SU-DHL-6 (cell line): ENCODE measurements at regions not wholly inside any gene's neighbourhood (a gene's known extent, or its start where the extent isn't known, plus 50 kb on each side); places are given as distances from the start of the nearest gene placed in this dataset.

ENCODE experiments used
- H2AFZ ChIP-seq: fragments of 200-600 bp; sonication (generic); 2 replicates; pipeline ENCODE4 v1.6.1; 2014; ENCODE audit warnings: low read depth, mild to moderate bottlenecking, moderate library complexity, mixed read lengths, antibody characterized with exemption, low read length; ENCODE audit not compliant: severe bottlenecking
- H3F3A ChIP-seq: fragments of 200-600 bp; shearing (Covaris generic); 2 replicates; pipeline ENCODE4 v1.6.0; 2016; ENCODE audit warnings: antibody characterized with exemption, mild to moderate bottlenecking; ENCODE audit not compliant: insufficient read depth
- H3K27ac ChIP-seq: fragments of 200-600 bp; sonication (generic); 2 replicates; pipeline ENCODE4 v1.5.1; 2016; ENCODE audit warnings: low read depth, mild to moderate bottlenecking, low read length, moderate library complexity, mixed read lengths
- H3K27me3 ChIP-seq: fragments of 200-600 bp; sonication (generic), shearing (Covaris generic); 2 replicates; pipeline ENCODE4 v1.6.0; 2014; ENCODE audit warnings: mild to moderate bottlenecking, low read length
- H3K36me3 ChIP-seq: fragments of 200-600 bp; sonication (generic); 2 replicates; pipeline ENCODE4 v1.6.1; 2014; ENCODE audit warnings: mild to moderate bottlenecking, low read length, mixed read lengths
- H3K4me2 ChIP-seq: fragments of 300-600, 200-600 bp; shearing (Covaris generic), sonication (generic); 2 replicates; pipeline ENCODE4 v1.6.0; 2014; ENCODE audit warnings: low read length, low read depth, mild to moderate bottlenecking; ENCODE audit not compliant: poor library complexity, severe bottlenecking
- H3K4me3 ChIP-seq: fragments of 200-600 bp; sonication (generic); 2 replicates; pipeline ENCODE4 v1.5.1; 2014; ENCODE audit warnings: antibody characterized with exemption, low read length, mild to moderate bottlenecking, mixed read lengths; ENCODE audit not compliant: insufficient read depth, poor library complexity, severe bottlenecking
- H3K79me2 ChIP-seq: fragments of 200-600 bp; sonication (generic); 2 replicates; pipeline ENCODE4 v1.6.1; 2014; ENCODE audit warnings: mild to moderate bottlenecking, low read length, moderate library complexity; ENCODE audit not compliant: insufficient read depth
- H3K9ac ChIP-seq: fragments of 200-600 bp; sonication (generic); 2 replicates; pipeline ENCODE4 v1.7.0; 2014; ENCODE audit warnings: mild to moderate bottlenecking, low read length
- H3K9me2 ChIP-seq: fragments of 200-600 bp; sonication (generic); replicated peaks from 2 replicates; pipeline ENCODE4 v1.6.1; 2014; ENCODE audit warnings: low read length; ENCODE audit not compliant: insufficient read depth
- H3K9me3 ChIP-seq: fragments of 200-600 bp; sonication (generic); 2 replicates; pipeline ENCODE4 v1.6.1; 2014; ENCODE audit warnings: low read length, mixed read lengths; ENCODE audit not compliant: insufficient read depth
- H4K20me1 ChIP-seq: fragments of 200-600 bp; sonication (generic); 2 replicates; pipeline ENCODE4 v1.6.1; 2014; ENCODE audit warnings: low read depth, mild to moderate bottlenecking, antibody characterized with exemption, low read length, moderate library complexity, mixed read lengths
- EZH2phosphoT487 ChIP-seq: fragments of 200-600 bp; sonication (generic), shearing (Covaris generic); conservative IDR thresholded peaks from 2 replicates; pipeline ENCODE4 v1.6.1; 2018; ENCODE audit warnings: mild to moderate bottlenecking, antibody characterized with exemption, low read length, moderate library complexity, mixed read lengths
- TF ChIP-seq, protein P1 (sequence below): fragments of 200-600 bp; sonication (generic); IDR thresholded peaks from one replicate; pipeline ENCODE4 v1.5.1; 2017; ENCODE audit warnings: antibody characterized with exemption, mild to moderate bottlenecking, low read length, moderate library complexity; ENCODE audit not compliant: insufficient read depth, poor library complexity, severe bottlenecking

DNA sequence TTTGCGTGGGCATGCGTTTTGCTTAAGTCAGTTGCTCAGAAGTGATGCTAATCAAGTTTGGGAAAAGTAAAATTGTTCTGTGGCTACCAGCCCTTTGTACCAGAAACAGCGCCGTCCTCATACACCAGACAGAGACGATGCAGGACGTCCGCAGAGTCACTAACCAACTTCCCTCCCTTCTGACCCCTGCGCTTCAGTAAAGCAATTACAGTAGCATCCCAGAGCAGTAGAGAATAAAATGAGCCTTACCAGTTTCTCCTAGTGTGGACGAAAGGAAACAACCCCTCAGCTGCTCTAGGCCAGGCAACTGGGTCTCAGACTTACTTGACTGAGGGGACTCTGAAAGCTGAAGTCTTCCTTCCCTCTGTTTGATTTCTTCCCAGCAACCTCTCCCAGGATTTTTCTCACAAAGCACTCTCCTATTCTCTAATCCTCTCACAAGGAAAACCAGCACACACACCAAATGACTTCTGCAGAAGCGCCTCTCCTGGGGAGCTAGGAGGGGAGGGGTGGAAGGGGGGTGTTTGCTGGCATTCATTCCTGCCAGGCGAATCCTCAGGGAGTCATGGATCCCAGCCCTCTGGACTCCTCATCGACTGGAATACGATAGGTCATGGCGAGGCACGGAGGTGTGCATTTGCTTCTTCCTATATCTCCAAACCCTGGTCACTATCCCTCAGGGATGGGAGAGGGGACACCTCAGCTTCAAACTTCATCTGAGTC lies 56.0 kb upstream of the MID1 start:
- H3K27me3 ChIP-seq, result no peaks in the 10 kb centered on the region
- TF ChIP-seq, protein P1, sequence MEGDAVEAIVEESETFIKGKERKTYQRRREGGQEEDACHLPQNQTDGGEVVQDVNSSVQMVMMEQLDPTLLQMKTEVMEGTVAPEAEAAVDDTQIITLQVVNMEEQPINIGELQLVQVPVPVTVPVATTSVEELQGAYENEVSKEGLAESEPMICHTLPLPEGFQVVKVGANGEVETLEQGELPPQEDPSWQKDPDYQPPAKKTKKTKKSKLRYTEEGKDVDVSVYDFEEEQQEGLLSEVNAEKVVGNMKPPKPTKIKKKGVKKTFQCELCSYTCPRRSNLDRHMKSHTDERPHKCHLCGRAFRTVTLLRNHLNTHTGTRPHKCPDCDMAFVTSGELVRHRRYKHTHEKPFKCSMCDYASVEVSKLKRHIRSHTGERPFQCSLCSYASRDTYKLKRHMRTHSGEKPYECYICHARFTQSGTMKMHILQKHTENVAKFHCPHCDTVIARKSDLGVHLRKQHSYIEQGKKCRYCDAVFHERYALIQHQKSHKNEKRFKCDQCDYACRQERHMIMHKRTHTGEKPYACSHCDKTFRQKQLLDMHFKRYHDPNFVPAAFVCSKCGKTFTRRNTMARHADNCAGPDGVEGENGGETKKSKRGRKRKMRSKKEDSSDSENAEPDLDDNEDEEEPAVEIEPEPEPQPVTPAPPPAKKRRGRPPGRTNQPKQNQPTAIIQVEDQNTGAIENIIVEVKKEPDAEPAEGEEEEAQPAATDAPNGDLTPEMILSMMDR, result no peak
- no peak for TF ChIP-seq EZH2phosphoT487
- no peak overlapping the region for H2AFZ ChIP-seq
- no peaks in the 10 kb centered on the region for H3K9me2 ChIP-seq
- no peaks in the 10 kb centered on the region for H4K20me1 ChIP-seq
- no peak overlapping the region for H3K4me2 ChIP-seq
- H3K79me2 ChIP-seq, result no peaks in the 10 kb centered on the region
- no peak overlapping the region for H3K4me3 ChIP-seq
- no peak overlapping the region for H3K9ac ChIP-seq
- no peak overlapping the region for H3K27ac ChIP-seq
- no peaks in the 10 kb centered on the region for H3K36me3 ChIP-seq
- no peaks in the 10 kb centered on the region for H3K9me3 ChIP-seq
- H3F3A ChIP-seq, result no peaks in the 10 kb centered on the region

DNA sequence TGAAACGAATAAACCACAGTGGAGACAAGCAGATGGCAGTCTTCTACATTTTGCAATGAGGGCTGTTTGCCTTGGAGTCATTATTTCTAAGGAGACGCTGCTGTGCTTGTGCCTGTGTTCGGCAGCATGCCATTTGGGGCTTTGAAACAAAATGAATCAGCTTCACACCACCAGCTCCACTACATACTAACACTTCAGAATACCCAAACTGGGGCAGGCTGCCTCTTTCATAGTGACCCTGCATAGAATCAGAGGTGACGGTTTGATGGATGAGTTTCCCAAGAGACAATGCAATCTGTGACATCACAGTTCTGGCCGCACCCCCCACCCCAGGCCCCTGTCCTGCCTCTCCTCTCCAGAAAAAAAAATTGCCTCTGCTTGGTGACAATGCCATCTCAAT lies 57.1 kb upstream of the MID1 start:
- H3K27ac ChIP-seq, result no peak overlapping the region
- no peaks in the 10 kb centered on the region for H3K27me3 ChIP-seq
- H4K20me1 ChIP-seq, result no peaks in the 10 kb centered on the region
- no peak overlapping the region for H3K4me3 ChIP-seq
- no peaks in the 10 kb centered on the region for H3F3A ChIP-seq
- TF ChIP-seq EZH2phosphoT487, result no peak
- TF ChIP-seq, protein P1, result no peak
- H3K4me2 ChIP-seq, result no peak overlapping the region
- H3K36me3 ChIP-seq, result no peaks in the 10 kb centered on the region
- H3K9ac ChIP-seq, result no peak overlapping the region
- H3K9me2 ChIP-seq, result no peaks in the 10 kb centered on the region
- H2AFZ ChIP-seq, result no peak overlapping the region
- no peaks in the 10 kb centered on the region for H3K9me3 ChIP-seq
- H3K79me2 ChIP-seq, result no peaks in the 10 kb centered on the region

DNA sequence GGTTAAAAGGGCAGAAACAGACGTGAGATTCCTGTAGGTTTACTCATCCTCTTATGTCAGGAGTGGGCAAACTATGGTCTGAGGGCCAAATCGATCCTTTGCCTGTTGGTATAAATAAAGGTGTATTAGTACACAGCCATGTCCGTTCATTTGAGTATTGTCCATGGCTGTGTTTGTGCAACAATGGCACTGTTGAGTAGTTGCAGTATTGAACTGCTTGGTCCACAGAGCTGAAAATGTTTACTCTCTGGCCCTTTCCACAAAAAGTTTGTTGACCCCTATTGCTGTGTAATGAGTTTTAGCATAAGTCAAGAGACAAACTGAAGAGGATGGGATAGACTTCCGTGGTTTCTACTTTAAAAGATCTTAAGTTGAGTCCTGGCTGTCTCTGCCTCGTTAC lies 59.0 kb upstream of the MID1 start:
- H3K27me3 ChIP-seq, result no peaks in the 10 kb centered on the region
- TF ChIP-seq, protein P1, result no peak
- no peak for TF ChIP-seq EZH2phosphoT487

More for the DNA sequence above, 59.0 kb upstream of the MID1 start:
- Histone ChIP-seq H3K79me2 (no peaks in the 10 kb centered on the region), H4K20me1 (no peaks in the 10 kb centered on the region), H3K4me3 (no peak overlapping the region), H3K36me3 (no peaks in the 10 kb centered on the region), H3K9me2 (no peaks in the 10 kb centered on the region), H3F3A (no peaks in the 10 kb centered on the region), H3K9ac (no peak overlapping the region), H3K27ac (no peak overlapping the region), H2AFZ (no peak overlapping the region), H3K9me3 (no peaks in the 10 kb centered on the region), H3K4me2 (no peak overlapping the region)
